OCI-LY7 (cell line): ENCODE measurements at regions not wholly inside any gene's neighbourhood (a gene's known extent, or its start where the extent isn't known, plus 50 kb on each side); places are given as distances from the start of the nearest gene placed in this dataset.

Experiments
- BruUV-seq: library from RNA; stranded (reverse); fragments of 400-500 nt; replicated peaks from 2 replicates; lab custom pipeline; 2021; lab: Mats Ljungman, UMichigan
- CTCF ChIA-PET: fragments of 300-600 bp; sonication (Branson Sonifier 250); formaldehyde crosslinking; loops from one replicate; lab custom pipeline; 2022; ENCODE audit warnings: antibody characterized with exemption; ENCODE audit not compliant: unreplicated experiment; lab: Charles Lee
- POLR2A ChIA-PET: fragments of 300-600 bp; sonication (Branson Sonifier 250); formaldehyde crosslinking; loops from one replicate; lab custom pipeline; 2022; ENCODE audit warnings: antibody characterized with exemption; lab: Charles Lee
- DNase-seq: peaks from one replicate; pipeline ENCODE4 v3.0.0-alpha.2; 2015; ENCODE audit warnings: low spot score
- H2AFZ ChIP-seq: fragments of 200-600 bp; sonication (generic), shearing (Covaris generic); 2 replicates; pipeline ENCODE4 v1.6.1; 2014; ENCODE audit warnings: mild to moderate bottlenecking, antibody characterized with exemption, low read length, moderate library complexity
- H3K27ac ChIP-seq: fragments of 200-600 bp; sonication (generic); 2 replicates; pipeline ENCODE4 v1.5.1; 2014; ENCODE audit warnings: mixed run types, low read depth, mild to moderate bottlenecking, moderate library complexity, low read length, inconsistent platforms; ENCODE audit not compliant: poor library complexity, severe bottlenecking
- H3K36me3 ChIP-seq: fragments of 200-600 bp; sonication (generic); 2 replicates; pipeline ENCODE4 v1.6.1; 2014; ENCODE audit warnings: mild to moderate bottlenecking, antibody characterized with exemption, low read length, moderate library complexity, mixed read lengths; ENCODE audit not compliant: insufficient read depth
- H3K4me1 ChIP-seq: fragments of 200-600 bp; sonication (generic); 2 replicates; pipeline ENCODE4 v1.5.1; 2014; ENCODE audit warnings: mild to moderate bottlenecking, low read length; ENCODE audit not compliant: insufficient read depth, poor library complexity, severe bottlenecking
- H3K4me2 ChIP-seq: fragments of 200-600 bp; sonication (generic); 2 replicates; pipeline ENCODE4 v1.6.1; 2014; ENCODE audit warnings: mild to moderate bottlenecking, low read length
- H3K4me3 ChIP-seq: fragments of 200-600 bp; sonication (generic); 2 replicates; pipeline ENCODE4 v1.5.1; 2014; ENCODE audit warnings: mild to moderate bottlenecking, low read depth, low read length; ENCODE audit not compliant: poor library complexity, severe bottlenecking
- H3K79me2 ChIP-seq: fragments of 200-600 bp; sonication (generic); 2 replicates; pipeline ENCODE4 v1.6.1; 2016; ENCODE audit warnings: low read depth, mild to moderate bottlenecking, low read length, moderate library complexity, mixed read lengths; ENCODE audit not compliant: insufficient read depth
- H3K9me2 ChIP-seq: fragments of 200-600 bp; sonication (generic); 2 replicates; pipeline ENCODE4 v1.6.1; 2016; ENCODE audit warnings: mild to moderate bottlenecking, low read length, mixed read lengths; ENCODE audit not compliant: insufficient read depth
- H3K9me3 ChIP-seq: fragments of 200-600 bp; sonication (generic); 2 replicates; pipeline ENCODE4 v1.6.1; 2014; ENCODE audit warnings: mild to moderate bottlenecking, mixed run types, low read length, mixed read lengths
- H4K20me1 ChIP-seq: fragments of 200-600 bp; sonication (generic); 2 replicates; pipeline ENCODE4 v1.6.1; 2014; ENCODE audit warnings: mild to moderate bottlenecking, antibody characterized with exemption, low read length, moderate library complexity, mixed read lengths; ENCODE audit not compliant: insufficient read depth
- EZH2phosphoT487 ChIP-seq: fragments of 200-600 bp; sonication (generic); IDR thresholded peaks from 2 replicates; pipeline ENCODE4 v1.6.1; 2018; ENCODE audit warnings: low read depth, borderline replicate concordance, mild to moderate bottlenecking, mixed run types, antibody characterized with exemption, low read length, moderate library complexity, mixed read lengths
- intact Hi-C: fragments of 100-400 bp; cut with micrococcal nuclease; formaldehyde crosslinking; loops from one replicate; pipeline ENCODE4 v1.10.0; 2022; ENCODE audit not compliant: unreplicated experiment
- TF ChIP-seq, protein P1 (sequence below): fragments of 200-600 bp; sonication (generic); conservative IDR thresholded peaks from 2 replicates; pipeline ENCODE4 v1.5.1; 2014; ENCODE audit warnings: mild to moderate bottlenecking, antibody characterized with exemption, low read length, moderate library complexity, mixed read lengths

GRCh38 chr13:64808704-64809103 is 2421.4 kb downstream of the PCDH9 start:
- Histone ChIP-seq H3K9me3 (no peaks in the 10 kb centered on the region), H3K79me2 (no peaks in the 10 kb centered on the region), H3K27ac (no peak overlapping the region), H3K4me1 (no peaks in the 10 kb centered on the region), H3K36me3 (no peaks in the 10 kb centered on the region), H2AFZ (no peak overlapping the region), H3K4me2 (no peak overlapping the region), H3K9me2 (no peaks in the 10 kb centered on the region), H4K20me1 (no peaks in the 10 kb centered on the region), H3K4me3 (no peak overlapping the region)
- intact Hi-C loops, result no loop called here
- ChIA-PET POLR2A (no interaction called here), CTCF (no interaction called here)
- no TSS peak for BruUV-seq
- TF ChIP-seq, protein P1, sequence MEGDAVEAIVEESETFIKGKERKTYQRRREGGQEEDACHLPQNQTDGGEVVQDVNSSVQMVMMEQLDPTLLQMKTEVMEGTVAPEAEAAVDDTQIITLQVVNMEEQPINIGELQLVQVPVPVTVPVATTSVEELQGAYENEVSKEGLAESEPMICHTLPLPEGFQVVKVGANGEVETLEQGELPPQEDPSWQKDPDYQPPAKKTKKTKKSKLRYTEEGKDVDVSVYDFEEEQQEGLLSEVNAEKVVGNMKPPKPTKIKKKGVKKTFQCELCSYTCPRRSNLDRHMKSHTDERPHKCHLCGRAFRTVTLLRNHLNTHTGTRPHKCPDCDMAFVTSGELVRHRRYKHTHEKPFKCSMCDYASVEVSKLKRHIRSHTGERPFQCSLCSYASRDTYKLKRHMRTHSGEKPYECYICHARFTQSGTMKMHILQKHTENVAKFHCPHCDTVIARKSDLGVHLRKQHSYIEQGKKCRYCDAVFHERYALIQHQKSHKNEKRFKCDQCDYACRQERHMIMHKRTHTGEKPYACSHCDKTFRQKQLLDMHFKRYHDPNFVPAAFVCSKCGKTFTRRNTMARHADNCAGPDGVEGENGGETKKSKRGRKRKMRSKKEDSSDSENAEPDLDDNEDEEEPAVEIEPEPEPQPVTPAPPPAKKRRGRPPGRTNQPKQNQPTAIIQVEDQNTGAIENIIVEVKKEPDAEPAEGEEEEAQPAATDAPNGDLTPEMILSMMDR, result no peak
- no peak for TF ChIP-seq EZH2phosphoT487
- no peak for DNase-seq

DNA sequence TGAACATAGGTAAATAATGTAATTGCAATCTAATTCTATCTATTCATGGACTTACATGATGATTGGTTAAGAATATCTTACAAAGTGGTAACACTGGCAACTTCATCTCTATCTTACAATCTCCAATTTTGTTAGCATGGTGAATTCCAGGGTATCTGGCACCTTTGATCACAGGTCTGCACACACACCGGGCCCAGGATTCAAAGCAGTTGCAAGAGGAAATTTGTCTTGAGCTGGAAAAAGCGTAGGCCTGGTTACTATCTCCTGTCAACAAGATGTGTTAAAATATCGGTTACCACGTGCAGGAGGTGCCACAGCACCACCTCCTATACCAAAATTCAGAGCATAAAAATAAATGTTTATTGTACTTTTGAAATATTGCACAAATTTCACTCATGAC is 2428.4 kb downstream of the PCDH9 start:
- Histone ChIP-seq H3K9me2 (no peaks in the 10 kb centered on the region), H3K4me1 (no peaks in the 10 kb centered on the region), H3K36me3 (no peaks in the 10 kb centered on the region), H2AFZ (no peak overlapping the region), H3K27ac (no peak overlapping the region), H3K4me2 (no peak overlapping the region), H3K4me3 (no peak overlapping the region), H3K9me3 (no peaks in the 10 kb centered on the region), H4K20me1 (no peaks in the 10 kb centered on the region), H3K79me2 (no peaks in the 10 kb centered on the region)
- no peak for DNase-seq
- ChIA-PET POLR2A (no interaction called here), CTCF (no interaction called here)
- BruUV-seq, result no TSS peak
- intact Hi-C loops, result no loop called here
- TF ChIP-seq EZH2phosphoT487, result no peak
- TF ChIP-seq, protein P1, result no peak

DNA sequence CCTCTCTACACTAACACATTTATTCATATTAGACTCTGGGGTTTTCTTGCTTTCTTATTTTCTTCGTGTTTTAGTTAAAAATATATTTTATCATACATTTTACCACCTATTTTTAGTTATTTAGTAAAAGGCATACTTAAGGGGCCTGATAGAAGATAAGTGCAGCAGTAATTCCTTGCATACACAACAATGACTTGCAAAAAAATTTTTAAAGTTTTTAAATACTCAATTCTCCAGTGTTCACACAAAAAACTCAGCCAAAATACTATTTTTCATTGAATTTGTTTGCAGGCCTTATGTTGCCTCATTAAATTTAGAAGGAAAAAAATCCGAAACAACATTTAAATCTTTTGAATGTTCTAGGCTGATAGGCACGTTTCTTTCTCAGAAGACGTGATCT is 2431.7 kb downstream of the PCDH9 start:
- DNase-seq, result no peak
- Histone ChIP-seq H3K79me2 (no peaks in the 10 kb centered on the region), H3K4me3 (no peak overlapping the region), H3K9me2 (no peaks in the 10 kb centered on the region), H4K20me1 (no peaks in the 10 kb centered on the region), H3K9me3 (no peaks in the 10 kb centered on the region), H3K4me1 (no peaks in the 10 kb centered on the region), H3K4me2 (no peak overlapping the region), H3K36me3 (no peaks in the 10 kb centered on the region), H3K27ac (no peak overlapping the region), H2AFZ (no peak overlapping the region)
- TF ChIP-seq, protein P1, result no peak
- no peak for TF ChIP-seq EZH2phosphoT487
- POLR2A ChIA-PET, result interaction anchor here (0.7 kb wide), 1 partner anchor 17 kb away, joined by 4 read pairs; no protein-coding TSS in a partner anchor
- CTCF ChIA-PET, result no interaction called here
- no TSS peak for BruUV-seq
- intact Hi-C loops, result no loop called here
